ENCODE measurements at regions not wholly inside any gene's neighbourhood (a gene's known extent, or its start where the extent isn't known, plus 50 kb on each side); places are given as distances from the start of the nearest gene placed in this dataset.
"Not testable (repeated sequence)": the region's sequence is repeated elsewhere in the genome, so short reads cannot be mapped to it uniquely, and the experiment has no call there.

- DNase-seq (ENCODE audit: low spot score) = not testable (repeated sequence)
Measured at GRCh38 chrX:46223499-46223898, 321.7 kb downstream of the ZNF674 start.

- DNase-seq (ENCODE audit: low spot score) = no peak
Measured at GRCh38 chrX:46220822-46221221, 324.4 kb downstream of the ZNF674 start.

- no peak for DNase-seq (ENCODE audit: low spot score)
Measured at GRCh38 chrX:46218373-46218772, 326.8 kb downstream of the ZNF674 start.

GRCh38 chrX:46216406-46216805 lies 328.8 kb downstream of the ZNF674 start:
- DNase-seq (ENCODE audit: low spot score) = no peak

- DNase-seq (ENCODE audit: low spot score) = no peak
Measured at GRCh38 chrX:46211079-46211478, 334.1 kb downstream of the ZNF674 start.

GRCh38 chrX:46209768-46210167 lies 335.5 kb downstream of the ZNF674 start:
- no peak for DNase-seq (ENCODE audit: low spot score)

- no peak for DNase-seq (ENCODE audit: low spot score)
Measured at GRCh38 chrX:46209037-46209436, 336.2 kb downstream of the ZNF674 start.

GRCh38 chrX:46208225-46208854 lies 336.9 kb downstream of the ZNF674 start:
- DNase-seq (ENCODE audit: low spot score) = no peak

GRCh38 chrX:46204721-46205422 lies 340.3 kb downstream of the ZNF674 start:
- DNase-seq (ENCODE audit: low spot score) = no peak

- DNase-seq (ENCODE audit: low spot score) = no peak
Measured at GRCh38 chrX:46202733-46203514, 342.3 kb downstream of the ZNF674 start.

- no peak for DNase-seq (ENCODE audit: low spot score)
Measured at GRCh38 chrX:46200413-46200812, 344.8 kb downstream of the ZNF674 start.

GRCh38 chrX:46198858-46199257 lies 346.4 kb downstream of the ZNF674 start:
- DNase-seq (ENCODE audit: low spot score) = no peak

- DNase-seq (ENCODE audit: low spot score) = not testable (repeated sequence)
Measured at GRCh38 chrX:46186811-46187106, 358.5 kb downstream of the ZNF674 start.

GRCh38 chrX:46185923-46186810 lies 359.1 kb downstream of the ZNF674 start:
- DNase-seq (ENCODE audit: low spot score) = no peak

- no peak for DNase-seq (ENCODE audit: low spot score)
Measured at GRCh38 chrX:46184749-46185148, 360.5 kb downstream of the ZNF674 start.

GRCh38 chrX:46180258-46180687 lies 364.9 kb downstream of the ZNF674 start:
- DNase-seq (ENCODE audit: low spot score) = no peak

GRCh38 chrX:46179748-46180147 lies 365.5 kb downstream of the ZNF674 start:
- DNase-seq (ENCODE audit: low spot score) = no peak

- DNase-seq (ENCODE audit: low spot score) = no peak
Measured at GRCh38 chrX:46178763-46179162, 366.5 kb downstream of the ZNF674 start.

GRCh38 chrX:46173159-46173558 lies 372.1 kb downstream of the ZNF674 start:
- DNase-seq (ENCODE audit: low spot score) = no peak

- DNase-seq (ENCODE audit: low spot score) = not testable (repeated sequence)
Measured at GRCh38 chrX:46171457-46171856, 373.8 kb downstream of the ZNF674 start.

- no peak for DNase-seq (ENCODE audit: low spot score)
Measured at GRCh38 chrX:46169808-46170207, 375.4 kb downstream of the ZNF674 start.

- DNase-seq (ENCODE audit: low spot score) = no peak
Measured at GRCh38 chrX:46168254-46168653, 377.0 kb downstream of the ZNF674 start.
